GM19468 (cell line): ENCODE measurements at regions not wholly inside any gene's neighbourhood (a gene's known extent, or its start where the extent isn't known, plus 50 kb on each side); places are given as distances from the start of the nearest gene placed in this dataset.

Experiments used
- ATAC-seq: cut with Tn5 transposase; IDR thresholded peaks from one replicate; pipeline ENCODE4 v1.9.1; 2021; ENCODE audit warnings: mild to moderate bottlenecking, moderate library complexity, moderate number of reproducible peaks; ENCODE audit not compliant: unreplicated experiment; ENCODE audit errors: extremely low read depth

- ATAC-seq: no peak
Measured at GRCh38 chr3:144189044-144189443, 217.4 kb downstream of the DIPK2A start.

- no peak for ATAC-seq
Measured at GRCh38 chr3:144197116-144197515, 225.5 kb downstream of the DIPK2A start.

- no peak for ATAC-seq
Measured at GRCh38 chr3:144197582-144197981, 226.0 kb downstream of the DIPK2A start.

GRCh38 chr3:144200004-144200403, 228.4 kb downstream of the DIPK2A start:
- ATAC-seq: no peak

- no peak for ATAC-seq
Measured at GRCh38 chr3:144200466-144200865, 228.8 kb downstream of the DIPK2A start.

GRCh38 chr3:144221761-144222160, 250.1 kb downstream of the DIPK2A start:
- ATAC-seq: no peak

GRCh38 chr3:144229330-144229729, 257.7 kb downstream of the DIPK2A start:
- ATAC-seq: no peak

- ATAC-seq: no peak
Measured at GRCh38 chr3:144229953-144230352, 258.3 kb downstream of the DIPK2A start.

GRCh38 chr3:144235489-144235888, 263.9 kb downstream of the DIPK2A start:
- no peak for ATAC-seq

GRCh38 chr3:144237351-144237750, 265.7 kb downstream of the DIPK2A start:
- ATAC-seq: no peak

- no peak for ATAC-seq
Measured at GRCh38 chr3:144241404-144241803, 269.8 kb downstream of the DIPK2A start.

- no peak for ATAC-seq
Measured at GRCh38 chr3:144242747-144243146, 271.1 kb downstream of the DIPK2A start.

GRCh38 chr3:144244662-144245061, 273.0 kb downstream of the DIPK2A start:
- no peak for ATAC-seq

GRCh38 chr3:144252896-144253295, 281.3 kb downstream of the DIPK2A start:
- no peak for ATAC-seq

- ATAC-seq: no peak
Measured at GRCh38 chr3:144257381-144257780, 285.8 kb downstream of the DIPK2A start.

- no peak for ATAC-seq
Measured at GRCh38 chr3:144259267-144259666, 287.6 kb downstream of the DIPK2A start.

GRCh38 chr3:144263706-144264105, 292.1 kb downstream of the DIPK2A start:
- no peak for ATAC-seq

GRCh38 chr3:144264350-144264749, 292.7 kb downstream of the DIPK2A start:
- no peak for ATAC-seq

GRCh38 chr3:144264794-144265193, 293.2 kb downstream of the DIPK2A start:
- ATAC-seq: no peak

GRCh38 chr3:144265542-144266100, 294.0 kb downstream of the DIPK2A start:
- ATAC-seq: no peak

GRCh38 chr3:144270100-144270499, 298.5 kb downstream of the DIPK2A start:
- ATAC-seq: no peak

GRCh38 chr3:144272680-144273079, 301.1 kb downstream of the DIPK2A start:
- no peak for ATAC-seq

GRCh38 chr3:144273601-144274000, 302.0 kb downstream of the DIPK2A start:
- ATAC-seq: no peak
